T-cell (primary cell): ENCODE measurements at regions not wholly inside any gene's neighbourhood (a gene's known extent, or its start where the extent isn't known, plus 50 kb on each side); places are given as distances from the start of the nearest gene placed in this dataset.

Source experiments
- ATAC-seq, 4 experiments: fragments of 200-7000 bp in 3 of 4; fragments of 150-1000 bp in 1 of 4; cut with Tn5 transposase; replicated peaks in 1 of 4; 1 replicate in 3 of 4; 2 replicates in 1 of 4; pipeline ENCODE4 v1.10.0; 2021; ENCODE audit warnings: moderate library complexity in 3 of 4, mild to moderate bottlenecking in 2 of 4, moderate number of reproducible peaks in 1 of 4
- CTCF ChIA-PET, 2 donors: fragments of 300-600 bp; sonication (Branson Sonifier 250); formaldehyde crosslinking; loops; one replicate each; lab custom pipeline; 2022; ENCODE audit warnings: antibody characterized with exemption in 2 of 2; lab: Charles Lee
- POLR2A ChIA-PET, 2 donors: fragments of 300-600 bp; sonication (Branson Sonifier 250); formaldehyde crosslinking; loops; one replicate each; lab custom pipeline; 2022; ENCODE audit warnings: antibody characterized with exemption in 2 of 2; lab: Charles Lee
- DNase-seq, 35 experiments: peaks; one replicate each; pipeline versions ENCODE4 v3.0.0 to v3.0.0-alpha.2; 2013 to 2023
- H3K27ac ChIP-seq: one replicate; pipeline ENCODE4 v1.5.1; 2013; ENCODE audit warnings: low read length
- H3K27me3 ChIP-seq, 2 experiments: replicated peaks in 1 of 2; 1 replicate in 1 of 2; 2 replicates in 1 of 2; pipeline versions ENCODE4 v1.6.1 to v1.7.0; 2013; ENCODE audit warnings: low read length in 1 of 2, mixed read lengths in 1 of 2; ENCODE audit not compliant: control insufficient read depth in 2 of 2, insufficient read depth in 2 of 2; ENCODE audit errors: extremely low read depth in 1 of 2
- H3K36me3 ChIP-seq, 2 donors: 1 replicate in 1 of 2; 2 replicates in 1 of 2; pipeline versions ENCODE4 v1.6.1 to v1.7.0; 2013; ENCODE audit warnings: low read length in 1 of 2; ENCODE audit not compliant: control insufficient read depth in 2 of 2, insufficient read depth in 1 of 2; ENCODE audit errors: extremely low read depth in 1 of 2
- H3K4me1 ChIP-seq, 2 experiments: 1 replicate in 1 of 2; 2 replicates in 1 of 2; pipeline versions ENCODE4 v1.6.1 to v1.7.0; 2013; ENCODE audit warnings: low read length in 2 of 2, mixed read lengths in 1 of 2; ENCODE audit not compliant: insufficient read depth in 2 of 2, control insufficient read depth in 1 of 2; ENCODE audit errors: extremely low read depth in 1 of 2
- H3K4me3 ChIP-seq, 2 donors: 1 replicate in 1 of 2; 2 replicates in 1 of 2; pipeline versions ENCODE4 v1.5.1 to v1.7.0; 2013; ENCODE audit warnings: mild to moderate bottlenecking in 2 of 2, low read length in 1 of 2, moderate library complexity in 1 of 2; ENCODE audit not compliant: control insufficient read depth in 1 of 2; ENCODE audit errors: extremely low read depth in 1 of 2
- H3K9me3 ChIP-seq: 2 replicates; pipeline ENCODE4 v1.7.0; 2013
- H3K27ac Mint-ChIP-seq, 2 donors: one replicate each; pipeline ENCODE4 v1.8.0; 2020 to 2021; ENCODE audit warnings: mild to moderate bottlenecking in 2 of 2, mixed read lengths in 2 of 2
- H3K27me3 Mint-ChIP-seq, 2 donors: one replicate each; pipeline ENCODE4 v1.8.0; 2021 to 2022; ENCODE audit warnings: mixed read lengths in 2 of 2
- H3K36me3 Mint-ChIP-seq: one replicate; pipeline ENCODE4 v1.8.0; 2021; ENCODE audit warnings: mixed read lengths
- H3K4me1 Mint-ChIP-seq, 3 donors: one replicate each; pipeline ENCODE4 v1.8.0; 2020 to 2022; ENCODE audit warnings: mixed read lengths in 3 of 3, mild to moderate bottlenecking in 1 of 3
- H3K4me3 Mint-ChIP-seq, 3 donors: one replicate each; pipeline ENCODE4 v1.8.0; 2020 to 2022; ENCODE audit warnings: mild to moderate bottlenecking in 3 of 3, mixed read lengths in 3 of 3, moderate library complexity in 3 of 3
- H3K9me3 Mint-ChIP-seq, 3 donors: one replicate each; pipeline ENCODE4 v1.8.0; 2020 to 2022; ENCODE audit warnings: mixed read lengths in 3 of 3
- WGBS: methylation state at CpG from one replicate; pipeline ENCODE4 v1.1.5; 2013; ENCODE audit warnings: missing lambda C conversion rate; ENCODE audit not compliant: insufficient coverage; 5-methylcytosine and 5-hydroxymethylcytosine counted together

DNA sequence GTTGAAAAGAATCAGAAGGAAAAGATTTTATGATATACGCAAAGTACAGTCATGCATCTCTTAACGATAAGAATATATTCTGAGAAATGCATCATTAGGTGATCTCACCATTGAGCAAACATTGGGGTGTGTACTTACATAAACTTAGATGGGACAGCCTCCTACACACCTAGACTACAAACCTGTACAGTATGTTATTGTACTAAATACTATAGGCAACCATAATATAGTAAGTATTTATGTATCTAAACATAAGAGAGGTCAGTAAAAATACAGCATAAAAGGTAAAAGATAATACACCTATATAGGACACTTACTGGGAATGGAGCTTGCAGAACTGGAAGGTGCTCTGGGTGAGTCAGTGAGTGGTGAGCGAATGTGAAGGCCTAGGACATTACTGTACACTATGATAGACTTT is 254.6 kb downstream of the SPRY2 start:
- WGBS, result no CpG with 5 or more reads among the region's 3 CpGs
- no peaks in the 10 kb centered on the region for H3K27me3 ChIP-seq
- H3K9me3 ChIP-seq, result no peaks in the 10 kb centered on the region
- H3K36me3 Mint-ChIP-seq, result no peaks in the 10 kb centered on the region
- no peaks in the 10 kb centered on the region for H3K27me3 Mint-ChIP-seq
- DNase-seq (no peak), ATAC-seq (no peak)
- H3K36me3 ChIP-seq, result no peaks in the 10 kb centered on the region
- H3K4me3 Mint-ChIP-seq, result no peak overlapping the region
- no peaks in the 10 kb centered on the region for H3K4me1 ChIP-seq
- peaks cover 0 to 3% (median 0%) of the 10 kb centered on the region in 3 donors for H3K9me3 Mint-ChIP-seq
- POLR2A ChIA-PET, result no interaction called here
- no peak overlapping the region for H3K4me3 ChIP-seq
- CTCF ChIA-PET, result no interaction called here
- H3K4me1 Mint-ChIP-seq, result no peaks in the 10 kb centered on the region
- H3K27ac Mint-ChIP-seq, result no peak overlapping the region
- H3K27ac ChIP-seq, result no peak overlapping the region

DNA sequence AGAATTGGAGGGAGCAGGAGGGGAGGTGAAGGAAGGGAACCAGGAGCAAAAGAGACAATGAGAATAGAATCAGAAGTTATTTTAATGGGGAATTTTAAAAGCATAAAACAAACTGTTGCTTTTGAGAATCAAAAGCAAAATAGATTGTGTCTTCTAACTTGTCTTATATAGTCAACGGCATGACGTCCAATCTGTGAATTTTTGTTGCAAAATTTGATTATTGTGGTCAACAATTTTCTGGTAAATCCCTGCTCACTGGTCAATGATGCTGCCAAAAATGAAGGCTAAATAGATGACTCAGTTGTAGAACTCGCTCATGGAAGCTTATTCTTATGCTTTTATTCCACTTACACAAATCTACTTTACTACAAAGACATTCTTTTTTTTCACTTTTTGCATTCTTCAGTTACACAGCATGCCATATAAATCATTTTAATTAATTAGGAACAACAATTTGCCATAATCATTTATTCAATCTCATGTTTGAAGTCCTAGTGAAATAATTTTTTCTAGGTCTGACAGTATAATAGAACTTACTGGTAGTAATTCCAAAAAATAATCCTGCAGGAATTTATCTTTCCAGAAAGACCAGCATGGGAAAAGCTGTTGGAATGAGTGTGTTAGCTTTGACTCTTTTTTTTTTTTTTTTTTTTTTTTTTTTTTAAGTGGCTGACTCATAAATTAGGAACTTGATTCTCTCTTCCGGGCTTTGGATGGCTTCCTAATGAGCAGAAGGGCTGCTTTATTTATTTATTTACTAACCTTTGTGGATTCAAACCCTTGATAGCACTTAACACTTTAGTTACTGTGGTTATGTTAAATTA is 256.9 kb downstream of the SPRY2 start:
- peaks cover 0 to 3% (median 0%) of the 10 kb centered on the region in 3 donors for H3K9me3 Mint-ChIP-seq
- ChIA-PET POLR2A (no interaction called here), CTCF (no interaction called here)
- H3K4me3 Mint-ChIP-seq, result no peak overlapping the region
- no CpG with 5 or more reads among the region's 4 CpGs for WGBS
- Histone ChIP-seq H3K36me3 (no peaks in the 10 kb centered on the region), H3K27ac (no peak overlapping the region), H3K4me1 (no peaks in the 10 kb centered on the region), H3K4me3 (no peak overlapping the region), H3K27me3 (no peaks in the 10 kb centered on the region), H3K9me3 (no peaks in the 10 kb centered on the region)
- DNase-seq (no peak), ATAC-seq (no peak)
- H3K4me1 Mint-ChIP-seq, result no peaks in the 10 kb centered on the region
- no peaks in the 10 kb centered on the region for H3K36me3 Mint-ChIP-seq
- H3K27ac Mint-ChIP-seq, result no peak overlapping the region
- H3K27me3 Mint-ChIP-seq, result no peaks in the 10 kb centered on the region

DNA sequence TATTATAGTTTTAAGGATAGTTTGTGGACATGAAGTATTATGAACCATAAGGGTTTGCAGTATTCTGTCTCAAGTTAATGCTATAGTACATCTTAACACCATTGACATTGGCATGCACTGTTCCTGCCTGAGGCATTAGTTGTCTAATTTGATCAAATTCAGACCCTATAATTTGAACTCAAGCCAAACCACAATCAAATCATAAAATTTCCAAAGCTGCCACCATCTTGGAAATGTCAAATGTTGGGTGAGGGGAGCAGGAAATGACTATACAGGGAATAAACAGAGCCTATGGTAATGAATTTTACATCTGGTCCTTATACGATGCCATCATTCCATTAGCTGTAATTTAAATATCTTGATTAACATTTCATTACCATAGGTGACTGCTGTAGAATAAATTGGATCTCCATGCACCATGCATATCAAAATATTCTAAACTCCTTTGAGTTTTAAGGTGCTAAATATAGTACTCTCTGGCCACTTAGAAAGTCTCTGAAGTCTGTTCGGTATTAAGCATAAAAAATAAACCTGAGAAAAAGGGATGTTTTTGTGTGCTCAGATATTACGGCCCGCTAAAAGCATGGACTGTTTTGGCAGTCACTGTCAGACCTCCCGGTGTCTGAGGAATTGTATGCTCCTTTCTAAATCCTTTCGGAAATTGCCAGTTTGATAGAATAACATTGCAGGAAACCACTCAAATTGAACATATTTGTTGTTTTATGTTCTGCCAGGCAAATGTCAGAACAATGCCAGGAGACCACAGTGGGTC is 257.7 kb downstream of the SPRY2 start:
- Mint-ChIP-seq H3K4me1 (no peaks in the 10 kb centered on the region), H3K9me3 (peaks cover 0 to 3% (median 0%) of the 10 kb centered on the region in 3 donors), H3K27ac (no peak overlapping the region), H3K4me3 (no peak overlapping the region), H3K27me3 (no peaks in the 10 kb centered on the region), H3K36me3 (no peaks in the 10 kb centered on the region)
- no peaks in the 10 kb centered on the region for H3K9me3 ChIP-seq
- H3K36me3 ChIP-seq, result no peaks in the 10 kb centered on the region
- ATAC-seq (no peak), DNase-seq (no peak)
- H3K27me3 ChIP-seq, result no peaks in the 10 kb centered on the region
- CTCF ChIA-PET, result no interaction called here
- WGBS, result 97% methylated on average over 4 of the region's 6 CpGs
- H3K4me1 ChIP-seq, result no peaks in the 10 kb centered on the region
- H3K27ac ChIP-seq, result no peak overlapping the region
- H3K4me3 ChIP-seq, result no peak overlapping the region
- POLR2A ChIA-PET, result no interaction called here

DNA sequence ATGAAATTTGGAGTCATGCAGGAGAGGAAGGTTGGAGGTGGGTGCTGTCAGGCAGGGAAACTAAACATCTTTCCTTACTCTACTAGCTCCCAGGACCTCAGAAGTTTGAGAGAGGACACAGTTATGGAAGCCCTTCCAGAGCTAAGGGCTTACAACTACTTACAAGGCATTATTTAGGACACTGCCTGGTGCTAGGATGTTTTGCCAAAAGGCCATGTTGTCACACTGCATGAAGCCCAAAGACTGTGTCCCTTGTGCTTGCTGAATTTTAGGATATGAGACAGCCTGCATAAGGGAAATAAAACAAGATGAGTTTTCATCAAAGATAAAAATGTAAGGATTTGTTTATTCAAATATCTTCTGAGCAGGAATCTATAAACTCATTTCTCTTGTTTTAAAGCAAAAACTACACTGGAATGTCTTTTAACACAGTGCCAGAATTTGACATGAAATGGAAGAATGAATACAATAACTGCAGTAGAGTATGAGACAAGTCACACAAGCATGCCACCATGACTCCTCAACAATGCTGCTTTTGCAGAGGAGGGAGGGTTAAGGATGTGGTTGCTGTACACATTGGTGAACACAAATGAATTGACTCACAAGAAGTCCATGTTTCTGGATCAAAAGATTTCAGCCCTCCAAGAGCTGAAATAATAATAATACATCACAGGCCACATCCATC is 258.4 kb downstream of the SPRY2 start:
- H3K27me3 ChIP-seq, result no peaks in the 10 kb centered on the region
- no peaks in the 10 kb centered on the region for H3K9me3 ChIP-seq
- no peaks in the 10 kb centered on the region for H3K36me3 ChIP-seq
- ChIA-PET POLR2A (no interaction called here), CTCF (no interaction called here)
- no peaks in the 10 kb centered on the region for H3K4me1 ChIP-seq
- no peak overlapping the region for H3K27ac Mint-ChIP-seq
- ATAC-seq (no peak), DNase-seq (no peak)
- H3K27me3 Mint-ChIP-seq, result no peaks in the 10 kb centered on the region
- no peak overlapping the region for H3K27ac ChIP-seq
- peaks cover 0 to 4% (median 0%) of the 10 kb centered on the region in 3 donors for H3K9me3 Mint-ChIP-seq
- H3K4me3 Mint-ChIP-seq, result no peak overlapping the region
- no peak overlapping the region for H3K4me3 ChIP-seq
- no peaks in the 10 kb centered on the region for H3K36me3 Mint-ChIP-seq
- H3K4me1 Mint-ChIP-seq, result no peaks in the 10 kb centered on the region

DNA sequence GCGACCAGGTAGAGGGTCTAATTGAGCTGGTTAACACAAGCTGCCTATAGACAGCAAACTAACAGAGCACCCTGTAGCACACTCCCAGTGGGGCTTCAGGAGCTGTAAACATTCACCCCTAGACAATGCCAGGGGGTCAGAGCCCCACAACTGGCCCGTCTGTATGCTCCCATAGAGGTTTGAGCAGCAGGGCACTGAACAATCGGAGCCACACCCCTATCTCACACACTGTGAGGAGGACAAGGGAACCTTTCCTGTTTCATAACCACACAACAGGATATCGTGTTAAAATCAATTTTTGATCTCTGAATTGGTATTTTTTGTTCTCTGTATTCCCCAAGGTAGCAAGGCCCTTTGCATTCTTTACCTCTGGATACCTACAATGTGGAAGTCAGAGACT is 266.1 kb downstream of the SPRY2 start:
- H3K36me3 Mint-ChIP-seq, result no peaks in the 10 kb centered on the region
- CTCF ChIA-PET, result no interaction called here

DNA sequence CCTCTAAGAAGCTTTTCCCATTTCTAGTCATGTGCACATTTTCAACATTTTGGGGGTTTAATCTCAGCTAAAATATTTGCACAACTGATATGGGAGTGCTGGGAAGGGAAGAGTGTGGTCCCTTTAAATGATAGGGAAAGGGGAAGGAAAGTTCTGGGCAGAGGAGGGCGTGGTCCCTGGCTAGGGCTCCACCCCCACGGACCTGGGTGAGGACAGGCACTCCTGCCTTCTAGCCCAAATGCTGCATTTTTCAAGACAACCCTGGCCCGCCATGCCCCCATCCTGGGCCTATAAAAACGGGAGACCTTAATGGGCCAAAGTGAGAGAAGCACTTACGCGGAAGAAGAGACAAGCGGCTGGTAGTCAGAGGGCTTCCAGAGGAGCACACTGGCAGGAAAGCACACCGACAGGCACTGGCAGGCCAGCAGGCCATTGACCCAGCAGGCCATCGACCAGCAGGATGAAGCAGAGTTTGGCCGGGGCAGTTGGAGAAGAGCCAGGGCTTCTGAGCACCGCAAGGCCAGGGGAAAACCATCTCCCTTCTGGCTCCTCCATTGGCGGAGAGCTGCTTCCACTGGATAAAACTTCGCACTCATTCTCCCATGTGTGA is 266.7 kb downstream of the SPRY2 start:
- no peaks in the 10 kb centered on the region for H3K27me3 ChIP-seq
- H3K36me3 ChIP-seq, result no peaks in the 10 kb centered on the region
- H3K27ac ChIP-seq, result no peak overlapping the region
- H3K9me3 ChIP-seq, result no peaks in the 10 kb centered on the region
- H3K9me3 Mint-ChIP-seq, result peaks cover 0 to 10% (median 0%) of the 10 kb centered on the region in 3 donors
- no peak overlapping the region for H3K4me3 Mint-ChIP-seq
- H3K4me3 ChIP-seq, result no peak overlapping the region
- CTCF ChIA-PET, result no interaction called here
- ATAC-seq (no peak), DNase-seq (no peak)
- H3K27ac Mint-ChIP-seq, result no peak overlapping the region
- H3K36me3 Mint-ChIP-seq, result no peaks in the 10 kb centered on the region
- no peaks in the 10 kb centered on the region for H3K4me1 ChIP-seq
- 87% methylated on average over 13 of the region's 13 CpGs for WGBS
- no peaks in the 10 kb centered on the region for H3K4me1 Mint-ChIP-seq
- POLR2A ChIA-PET, result no interaction called here
- H3K27me3 Mint-ChIP-seq, result no peaks in the 10 kb centered on the region

More for the DNA sequence above, 266.1 kb downstream of the SPRY2 start:
- ATAC-seq (no peak), DNase-seq (no peak)
- H3K9me3 ChIP-seq, result no peaks in the 10 kb centered on the region
- H3K27me3 ChIP-seq, result no peaks in the 10 kb centered on the region
- H3K27ac ChIP-seq, result no peak overlapping the region
- Mint-ChIP-seq H3K9me3 (peaks cover 0 to 10% (median 0%) of the 10 kb centered on the region in 3 donors), H3K27ac (no peak overlapping the region), H3K4me3 (no peak overlapping the region), H3K4me1 (no peaks in the 10 kb centered on the region), H3K27me3 (no peaks in the 10 kb centered on the region)
- no peaks in the 10 kb centered on the region for H3K36me3 ChIP-seq
- no CpG with 5 or more reads among the region's 4 CpGs for WGBS
- H3K4me1 ChIP-seq, result no peaks in the 10 kb centered on the region
- no peak overlapping the region for H3K4me3 ChIP-seq
- POLR2A ChIA-PET, result no interaction called here
